H9 (cell line): ENCODE measurements at regions not wholly inside any gene's neighbourhood (a gene's known extent, or its start where the extent isn't known, plus 50 kb on each side); places are given as distances from the start of the nearest gene placed in this dataset.

Source experiments
- DNase-seq: peaks from one replicate; pipeline ENCODE4 v3.0.0-alpha.2; 2017
- H2AFZ ChIP-seq: one replicate; pipeline ENCODE4 v1.6.1; 2013; ENCODE audit warnings: mild to moderate bottlenecking, low read length, control low read depth, moderate library complexity
- H2AK5ac ChIP-seq: 2 replicates; pipeline ENCODE4 v1.6.1; 2013; ENCODE audit warnings: low read length, control low read depth, mixed read lengths; ENCODE audit not compliant: insufficient read length
- H2BK120ac ChIP-seq: one replicate; pipeline ENCODE4 v1.6.1; 2013; ENCODE audit warnings: low read depth, mild to moderate bottlenecking, low read length, control low read depth, inconsistent platforms; ENCODE audit not compliant: poor library complexity, severe bottlenecking
- H2BK12ac ChIP-seq: 2 replicates; pipeline ENCODE4 v1.6.1; 2013; ENCODE audit warnings: low read length, control low read depth, mixed read lengths, low read depth; ENCODE audit not compliant: insufficient read length
- H2BK15ac ChIP-seq: 2 replicates; pipeline ENCODE4 v1.6.1; 2013; ENCODE audit warnings: low read depth, low read length, control low read depth
- H2BK20ac ChIP-seq: one replicate; pipeline ENCODE4 v1.6.1; 2013; ENCODE audit warnings: low read depth, mild to moderate bottlenecking, low read length, control low read depth, inconsistent platforms; ENCODE audit not compliant: poor library complexity, severe bottlenecking
- H2BK5ac ChIP-seq: 2 replicates; pipeline ENCODE4 v1.6.1; 2013; ENCODE audit warnings: low read length, control low read depth, mixed read lengths; ENCODE audit not compliant: insufficient read length
- H3K14ac ChIP-seq: 2 replicates; pipeline ENCODE4 v1.6.1; 2013; ENCODE audit warnings: low read length, control low read depth; ENCODE audit not compliant: insufficient read depth
- H3K18ac ChIP-seq: 2 replicates; pipeline ENCODE4 v1.6.1; 2013; ENCODE audit warnings: low read depth, mild to moderate bottlenecking, mixed read lengths, low read length, control low read depth; ENCODE audit not compliant: insufficient read length
- H3K23ac ChIP-seq: 2 replicates; pipeline ENCODE4 v1.6.1; 2013; ENCODE audit warnings: low read length, control low read depth, mixed read lengths, low read depth; ENCODE audit not compliant: insufficient read length
- H3K23me2 ChIP-seq: 2 replicates; pipeline ENCODE4 v1.6.1; 2013; ENCODE audit warnings: low read depth, mild to moderate bottlenecking, mixed read lengths, low read length, control low read depth; ENCODE audit not compliant: insufficient read length, poor library complexity, severe bottlenecking
- H3K27ac ChIP-seq: 2 replicates; pipeline ENCODE4 v1.5.1; 2013; ENCODE audit warnings: low read length, control low read depth, mixed read lengths, low read depth; ENCODE audit not compliant: insufficient read length
- H3K27me3 ChIP-seq: 2 replicates; pipeline ENCODE4 v1.6.1; 2013; ENCODE audit warnings: low read length, control low read depth, inconsistent platforms; ENCODE audit not compliant: insufficient read depth
- H3K4ac ChIP-seq: 2 replicates; pipeline ENCODE4 v1.6.1; 2013; ENCODE audit warnings: low read depth, mild to moderate bottlenecking, control low read depth, inconsistent platforms, low read length, moderate library complexity
- H3K4me1 ChIP-seq: 2 replicates; pipeline ENCODE4 v1.6.1; 2013; ENCODE audit warnings: low read length, control low read depth, inconsistent platforms; ENCODE audit not compliant: insufficient read depth
- H3K4me2 ChIP-seq: 2 replicates; pipeline ENCODE4 v1.6.1; 2013; ENCODE audit warnings: low read length, control low read depth, mixed read lengths; ENCODE audit not compliant: insufficient read length, insufficient read depth
- H3K56ac ChIP-seq: 2 replicates; pipeline ENCODE4 v1.6.1; 2013; ENCODE audit warnings: low read depth, mild to moderate bottlenecking, mixed read lengths, low read length, control low read depth; ENCODE audit not compliant: insufficient read length
- H3K79me1 ChIP-seq: 2 replicates; pipeline ENCODE4 v1.6.1; 2013; ENCODE audit warnings: low read depth, mild to moderate bottlenecking, moderate library complexity, low read length, control low read depth, inconsistent platforms; ENCODE audit not compliant: insufficient read depth, poor library complexity, severe bottlenecking
- H3K79me2 ChIP-seq: 2 replicates; pipeline ENCODE4 v1.6.1; 2013; ENCODE audit warnings: low read length, control low read depth, inconsistent platforms; ENCODE audit not compliant: insufficient read depth
- H3K9ac ChIP-seq: 2 replicates; pipeline ENCODE4 v1.6.1; 2013; ENCODE audit warnings: low read length, control low read depth, mixed read lengths; ENCODE audit not compliant: insufficient read length; ENCODE audit errors: extremely low read depth
- H3K9me3 ChIP-seq: one replicate; pipeline ENCODE4 v1.6.1; 2013; ENCODE audit warnings: low read depth, low read length, inconsistent platforms; ENCODE audit not compliant: control insufficient read depth
- H3T11ph ChIP-seq: one replicate; pipeline ENCODE4 v1.6.1; 2013; ENCODE audit warnings: mild to moderate bottlenecking, low read length, control low read depth, inconsistent platforms
- H4K20me1 ChIP-seq: one replicate; pipeline ENCODE4 v1.6.1; 2013; ENCODE audit not compliant: control insufficient read depth, insufficient read length, insufficient read depth
- H4K5ac ChIP-seq: 2 replicates; pipeline ENCODE4 v1.6.1; 2013; ENCODE audit warnings: low read depth, mild to moderate bottlenecking, mixed read lengths, low read length, control low read depth; ENCODE audit not compliant: insufficient read length
- H4K8ac ChIP-seq: replicated peaks from 2 replicates; pipeline ENCODE4 v1.6.1; 2013; ENCODE audit warnings: low read length, control low read depth, mixed read lengths, low read depth; ENCODE audit not compliant: insufficient read length
- H4K91ac ChIP-seq: 2 replicates; pipeline ENCODE4 v1.6.1; 2013; ENCODE audit warnings: low read depth, mild to moderate bottlenecking, moderate library complexity, mixed read lengths, low read length, control low read depth; ENCODE audit not compliant: insufficient read length
- H3K27ac Mint-ChIP-seq, 3 experiments: 2 replicates in 2 of 3; 3 replicates in 1 of 3; pipeline ENCODE4 v1.8.0; 2020 to 2021; ENCODE audit warnings: mixed read lengths in 3 of 3, mild to moderate bottlenecking in 1 of 3, moderate library complexity in 1 of 3
- H3K27me3 Mint-ChIP-seq: 2 replicates; pipeline ENCODE4 v1.8.0; 2021; ENCODE audit warnings: low read depth, mild to moderate bottlenecking, moderate library complexity, mixed read lengths
- H3K36me3 Mint-ChIP-seq, 3 experiments: 2 replicates in 2 of 3; 3 replicates in 1 of 3; pipeline ENCODE4 v1.8.0; 2020 to 2021; ENCODE audit warnings: low read depth in 3 of 3, mixed read lengths in 3 of 3; ENCODE audit not compliant: insufficient read depth in 1 of 3
- H3K4me1 Mint-ChIP-seq, 2 experiments: 2 replicates each; pipeline ENCODE4 v1.8.0; 2020; ENCODE audit warnings: mixed read lengths in 2 of 2
- H3K4me3 Mint-ChIP-seq, 2 experiments: 2 replicates in 1 of 2; 3 replicates in 1 of 2; pipeline ENCODE4 v1.8.0; 2020 to 2021; ENCODE audit warnings: mild to moderate bottlenecking in 2 of 2, mixed read lengths in 2 of 2, moderate library complexity in 1 of 2
- H3K9me3 Mint-ChIP-seq, 2 experiments: 2 replicates in 1 of 2; 3 replicates in 1 of 2; pipeline ENCODE4 v1.8.0; 2020; ENCODE audit warnings: mild to moderate bottlenecking in 2 of 2, mixed read lengths in 2 of 2, moderate library complexity in 1 of 2
- WGBS: extraction: QIAGEN DNeasy Blood & Tissue Kit; methylation state at CpG from one replicate; pipeline ENCODE4 v1.1.7; 2013; ENCODE audit warnings: missing lambda C conversion rate, low lambda C conversion rate, mixed read lengths; ENCODE audit not compliant: insufficient read length; ENCODE audit errors: extremely low coverage; 5-methylcytosine and 5-hydroxymethylcytosine counted together
- TF ChIP-seq, protein P1 (sequence below): fragments of 200-600 bp; sonication (generic); conservative IDR thresholded peaks from 3 replicates; pipeline ENCODE4 v1.8.0; 2021; ENCODE audit warnings: antibody characterized with exemption, mild to moderate bottlenecking

DNA sequence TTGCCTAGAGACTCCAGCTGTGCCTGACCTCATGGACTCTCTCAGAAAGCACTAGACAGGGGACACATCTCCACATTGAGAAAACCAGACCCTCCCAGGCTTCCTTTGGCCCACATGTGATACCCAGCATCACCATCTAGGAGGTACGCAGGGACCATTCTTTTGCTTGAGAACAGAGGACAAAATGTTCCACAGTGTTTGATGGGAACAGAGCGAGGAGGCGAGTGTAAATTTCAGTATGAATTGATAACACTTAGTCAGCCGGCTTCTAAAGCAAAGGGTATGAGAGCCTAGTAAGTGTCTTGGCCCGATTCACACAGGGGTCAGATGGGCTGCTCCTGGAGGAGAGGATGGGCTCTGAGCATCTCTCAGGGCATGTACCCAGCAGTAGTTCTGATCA lies 1052.4 kb downstream of the BCL11B start:
- H4K8ac ChIP-seq: no peak overlapping the region
- no peak overlapping the region for H2BK15ac ChIP-seq
- DNase-seq: no peak
- no peak overlapping the region for H3K23ac ChIP-seq
- no peak overlapping the region for H3K4me2 ChIP-seq
- TF ChIP-seq, protein P1, sequence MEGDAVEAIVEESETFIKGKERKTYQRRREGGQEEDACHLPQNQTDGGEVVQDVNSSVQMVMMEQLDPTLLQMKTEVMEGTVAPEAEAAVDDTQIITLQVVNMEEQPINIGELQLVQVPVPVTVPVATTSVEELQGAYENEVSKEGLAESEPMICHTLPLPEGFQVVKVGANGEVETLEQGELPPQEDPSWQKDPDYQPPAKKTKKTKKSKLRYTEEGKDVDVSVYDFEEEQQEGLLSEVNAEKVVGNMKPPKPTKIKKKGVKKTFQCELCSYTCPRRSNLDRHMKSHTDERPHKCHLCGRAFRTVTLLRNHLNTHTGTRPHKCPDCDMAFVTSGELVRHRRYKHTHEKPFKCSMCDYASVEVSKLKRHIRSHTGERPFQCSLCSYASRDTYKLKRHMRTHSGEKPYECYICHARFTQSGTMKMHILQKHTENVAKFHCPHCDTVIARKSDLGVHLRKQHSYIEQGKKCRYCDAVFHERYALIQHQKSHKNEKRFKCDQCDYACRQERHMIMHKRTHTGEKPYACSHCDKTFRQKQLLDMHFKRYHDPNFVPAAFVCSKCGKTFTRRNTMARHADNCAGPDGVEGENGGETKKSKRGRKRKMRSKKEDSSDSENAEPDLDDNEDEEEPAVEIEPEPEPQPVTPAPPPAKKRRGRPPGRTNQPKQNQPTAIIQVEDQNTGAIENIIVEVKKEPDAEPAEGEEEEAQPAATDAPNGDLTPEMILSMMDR: no peak
- no peak overlapping the region for H3K27ac Mint-ChIP-seq
- H3K4me1 ChIP-seq: no peaks in the 10 kb centered on the region
- H2BK20ac ChIP-seq: no peak overlapping the region
- H3K4me3 Mint-ChIP-seq: no peak overlapping the region
- no peak overlapping the region for H2AK5ac ChIP-seq
- H3K27ac ChIP-seq: no peak overlapping the region
- no CpG with 5 or more reads among the region's 5 CpGs for WGBS
- H3K79me1 ChIP-seq: no peaks in the 10 kb centered on the region
- H3K56ac ChIP-seq: no peak overlapping the region
- H3K14ac ChIP-seq: no peak overlapping the region
- no peaks in the 10 kb centered on the region for H3K79me2 ChIP-seq
- no peaks in the 10 kb centered on the region for H4K20me1 ChIP-seq
- H3K27me3 Mint-ChIP-seq: no peaks in the 10 kb centered on the region
- no peak overlapping the region for H2AFZ ChIP-seq
- H3T11ph ChIP-seq: no peak overlapping the region
- no peaks in the 10 kb centered on the region for H3K23me2 ChIP-seq
- H2BK5ac ChIP-seq: no peak overlapping the region
- H4K5ac ChIP-seq: no peak overlapping the region
- H3K9ac ChIP-seq: no peak overlapping the region
- H3K18ac ChIP-seq: no peak overlapping the region
- H3K9me3 Mint-ChIP-seq: no peaks in the 10 kb centered on the region; a peak in 1 of 5 replicates
- no peak overlapping the region for H3K4ac ChIP-seq
- no peak overlapping the region for H4K91ac ChIP-seq
- no peak overlapping the region for H2BK12ac ChIP-seq
- H2BK120ac ChIP-seq: no peak overlapping the region
- no peaks in the 10 kb centered on the region for H3K27me3 ChIP-seq
- no peaks in the 10 kb centered on the region for H3K9me3 ChIP-seq
- H3K4me1 Mint-ChIP-seq: peaks cover 2 to 3% of the 10 kb centered on the region in 2 experiments; a peak in 1 of 4 replicates
- H3K36me3 Mint-ChIP-seq: no peaks in the 10 kb centered on the region
